WI38 (cell line): ENCODE measurements at regions not wholly inside any gene's neighbourhood (a gene's known extent, or its start where the extent isn't known, plus 50 kb on each side); places are given as distances from the start of the nearest gene placed in this dataset.
"Not testable (repeated sequence)": the region's sequence is repeated elsewhere in the genome, so short reads cannot be mapped to it uniquely, and the experiment has no call there.

ENCODE experiments used
- H3K4me3 ChIP-seq: 2 replicates; pipeline ENCODE4 v1.5.1; 2011; ENCODE audit warnings: low read depth, mild to moderate bottlenecking, control low read depth, low read length
- TF ChIP-seq, protein P1 (sequence below): IDR thresholded peaks from 2 replicates; pipeline ENCODE4 v1.5.1; 2012; ENCODE audit warnings: low read depth, mild to moderate bottlenecking, control low read depth, low read length

DNA sequence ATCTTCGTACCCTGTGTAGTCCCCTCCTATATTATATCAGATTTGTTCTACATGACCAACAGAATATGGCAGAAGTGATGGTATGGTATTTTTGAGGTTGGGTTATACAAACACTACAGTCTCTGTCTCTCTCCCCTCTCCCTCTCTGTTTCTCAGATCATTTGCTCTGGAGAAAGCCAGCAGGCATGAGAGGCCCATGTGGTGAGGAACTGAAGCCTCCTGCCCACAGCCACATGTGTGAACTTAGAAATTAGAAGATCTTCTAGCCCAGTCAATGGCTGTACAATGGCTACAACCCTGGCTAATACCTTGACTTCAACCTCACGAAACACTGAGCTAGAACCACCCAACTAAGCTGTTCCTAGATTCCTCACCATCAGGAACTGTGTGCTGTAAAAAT, 250.6 kb downstream of the SMAD2 start:
- no peak overlapping the region for H3K4me3 ChIP-seq
- TF ChIP-seq, protein P1, sequence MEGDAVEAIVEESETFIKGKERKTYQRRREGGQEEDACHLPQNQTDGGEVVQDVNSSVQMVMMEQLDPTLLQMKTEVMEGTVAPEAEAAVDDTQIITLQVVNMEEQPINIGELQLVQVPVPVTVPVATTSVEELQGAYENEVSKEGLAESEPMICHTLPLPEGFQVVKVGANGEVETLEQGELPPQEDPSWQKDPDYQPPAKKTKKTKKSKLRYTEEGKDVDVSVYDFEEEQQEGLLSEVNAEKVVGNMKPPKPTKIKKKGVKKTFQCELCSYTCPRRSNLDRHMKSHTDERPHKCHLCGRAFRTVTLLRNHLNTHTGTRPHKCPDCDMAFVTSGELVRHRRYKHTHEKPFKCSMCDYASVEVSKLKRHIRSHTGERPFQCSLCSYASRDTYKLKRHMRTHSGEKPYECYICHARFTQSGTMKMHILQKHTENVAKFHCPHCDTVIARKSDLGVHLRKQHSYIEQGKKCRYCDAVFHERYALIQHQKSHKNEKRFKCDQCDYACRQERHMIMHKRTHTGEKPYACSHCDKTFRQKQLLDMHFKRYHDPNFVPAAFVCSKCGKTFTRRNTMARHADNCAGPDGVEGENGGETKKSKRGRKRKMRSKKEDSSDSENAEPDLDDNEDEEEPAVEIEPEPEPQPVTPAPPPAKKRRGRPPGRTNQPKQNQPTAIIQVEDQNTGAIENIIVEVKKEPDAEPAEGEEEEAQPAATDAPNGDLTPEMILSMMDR: no peak

DNA sequence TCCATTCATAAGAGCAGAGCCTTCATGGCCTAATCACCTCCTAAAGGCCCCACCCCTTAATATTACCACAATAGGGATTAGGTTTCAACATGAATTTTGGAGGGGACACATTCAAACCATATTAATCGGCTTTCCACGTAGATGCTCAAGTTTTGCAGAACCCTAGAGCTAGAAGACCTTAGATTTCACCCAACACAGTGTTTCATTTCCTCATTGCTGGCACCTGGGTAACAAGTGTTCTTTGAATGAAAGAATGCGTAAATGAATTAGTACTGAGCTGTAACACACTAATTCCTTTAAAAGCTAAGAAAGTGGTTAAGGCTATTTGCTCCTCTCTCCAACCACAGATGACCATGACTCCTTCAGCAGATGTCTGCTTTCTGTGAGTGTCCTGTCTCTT, 252.5 kb downstream of the SMAD2 start:
- TF ChIP-seq, protein P1: no peak

DNA sequence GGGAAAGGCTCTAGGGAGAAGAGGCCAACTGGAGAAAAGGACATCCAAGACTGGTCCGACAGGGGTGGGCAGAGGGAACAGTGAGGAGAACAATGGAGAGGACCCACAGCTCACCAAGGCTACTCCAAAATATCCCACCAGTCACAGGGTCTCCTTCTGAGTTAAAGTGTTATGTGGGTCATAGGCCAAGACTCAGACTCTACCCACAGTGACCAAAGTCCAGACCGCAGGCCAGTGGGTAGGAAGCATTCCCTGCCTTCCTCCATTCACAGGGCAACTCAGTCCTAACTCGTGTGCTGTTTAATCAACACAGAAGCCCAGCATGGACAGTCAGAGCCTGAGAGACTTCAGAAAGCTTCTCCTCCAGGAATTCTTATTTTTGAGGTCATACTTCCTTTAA, 260.6 kb downstream of the SMAD2 start:
- TF ChIP-seq, protein P1: no peak
- H3K4me3 ChIP-seq: no peak overlapping the region

More for the DNA sequence above, 252.5 kb downstream of the SMAD2 start:
- H3K4me3 ChIP-seq: no peak overlapping the region

DNA sequence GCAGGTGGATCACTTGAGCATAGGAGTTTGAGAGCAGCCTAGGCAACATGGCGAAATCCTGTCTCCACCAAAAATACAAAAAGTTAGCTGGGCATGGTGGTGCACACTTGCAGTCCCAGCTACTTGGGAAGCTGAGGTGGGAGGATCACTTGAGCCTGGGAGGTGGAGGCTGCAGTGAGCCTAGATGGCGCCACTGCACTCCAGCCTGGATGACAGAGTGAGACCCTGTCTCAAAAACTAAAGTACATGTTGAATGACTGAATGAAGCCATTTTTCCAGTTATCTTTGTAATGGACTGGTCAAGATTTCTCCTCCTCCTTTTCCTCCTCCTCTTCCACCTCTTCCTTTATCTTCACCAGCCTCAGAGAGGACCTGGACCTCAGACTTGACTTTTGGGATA, 272.0 kb downstream of the SMAD2 start:
- H3K4me3 ChIP-seq: no peak overlapping the region
- TF ChIP-seq, protein P1: no peak

DNA sequence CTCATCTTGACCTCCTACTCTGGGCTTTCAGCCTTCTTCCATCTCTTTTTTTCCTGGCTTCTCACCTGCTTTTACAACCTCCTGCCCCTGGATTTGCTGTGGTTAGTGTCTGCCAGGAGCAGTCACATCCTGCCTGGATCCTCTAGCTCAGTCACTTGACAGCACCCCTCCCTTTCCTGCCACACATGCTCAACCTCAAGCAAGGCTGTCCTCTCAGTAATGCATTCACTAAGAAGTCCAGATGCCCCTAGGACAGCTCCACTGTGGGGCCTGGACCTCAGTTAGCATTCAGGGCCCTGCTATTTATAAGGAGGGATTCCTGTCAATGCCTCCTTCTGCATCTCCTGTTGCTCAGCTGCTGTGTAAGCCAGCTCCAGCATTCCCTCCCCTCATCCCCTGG, 275.5 kb downstream of the SMAD2 start:
- TF ChIP-seq, protein P1: no peak

DNA sequence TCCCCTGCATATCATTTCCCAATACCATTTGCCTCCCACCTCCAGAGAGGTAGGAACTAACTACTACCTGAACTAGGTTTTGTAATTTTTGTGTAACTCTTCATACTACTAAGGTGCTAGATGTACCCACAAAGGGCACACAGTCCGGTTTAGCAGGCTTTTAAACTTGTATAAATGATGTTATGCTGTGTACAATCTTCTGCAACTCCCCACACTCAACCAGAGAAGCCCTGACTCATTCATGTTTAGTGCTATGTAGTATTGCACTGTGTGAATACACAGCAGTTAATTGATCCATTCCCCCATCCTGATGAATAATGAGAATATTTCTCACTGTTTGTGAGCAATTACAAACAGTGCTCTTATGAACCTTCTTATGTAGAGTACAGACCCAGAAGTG, 285.6 kb downstream of the SMAD2 start:
- H3K4me3 ChIP-seq: no peak overlapping the region
- TF ChIP-seq, protein P1: no peak

More for the DNA sequence above, 275.5 kb downstream of the SMAD2 start:
- H3K4me3 ChIP-seq: no peak overlapping the region

DNA sequence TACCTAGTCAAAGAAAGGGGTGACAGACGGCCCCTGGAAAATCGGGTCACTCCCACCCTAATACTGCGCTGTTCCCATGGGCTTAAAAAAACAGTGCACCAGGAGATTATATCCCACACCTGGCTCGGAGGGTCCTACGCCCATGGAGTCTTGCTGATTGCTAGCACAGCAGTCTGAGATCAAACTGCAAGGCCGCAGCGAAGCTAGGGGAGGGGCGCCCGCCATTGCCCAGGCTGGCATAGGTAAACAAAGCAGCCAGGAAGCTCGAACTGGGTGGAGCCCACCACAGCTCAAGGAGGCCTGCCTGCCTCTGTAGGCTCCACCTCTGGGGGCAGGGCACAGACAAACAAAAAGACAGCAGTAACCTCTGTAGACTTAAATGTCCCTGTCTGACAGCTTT, 292.9 kb downstream of the SMAD2 start:
- not testable (repeated sequence) for H3K4me3 ChIP-seq

DNA sequence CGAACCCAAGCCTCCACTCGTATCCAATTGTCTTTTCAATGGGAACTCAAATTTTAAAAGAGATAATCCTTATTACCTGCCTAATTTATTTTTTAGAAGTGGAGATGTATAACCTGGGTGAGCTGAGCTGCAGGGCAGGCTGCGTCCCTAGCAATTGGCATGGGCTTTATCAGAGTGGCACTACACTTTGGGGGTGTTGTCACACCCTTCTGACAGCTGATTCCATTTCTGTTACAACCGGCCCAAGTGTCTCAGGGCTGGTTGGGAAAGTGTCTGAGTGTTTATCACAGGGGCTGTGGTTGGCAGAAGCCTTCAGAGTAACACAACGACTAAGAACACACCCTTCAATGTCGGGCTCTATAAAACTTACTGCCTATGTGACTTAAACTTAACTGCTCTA, 295.0 kb downstream of the SMAD2 start:
- TF ChIP-seq, protein P1: no peak
- H3K4me3 ChIP-seq: no peak overlapping the region
